ENCODE measurements at regions not wholly inside any gene's neighbourhood (a gene's known extent, or its start where the extent isn't known, plus 50 kb on each side); places are given as distances from the start of the nearest gene placed in this dataset.
"Not testable (repeated sequence)": the region's sequence is repeated elsewhere in the genome, so short reads cannot be mapped to it uniquely, and the experiment has no call there.

DNA sequence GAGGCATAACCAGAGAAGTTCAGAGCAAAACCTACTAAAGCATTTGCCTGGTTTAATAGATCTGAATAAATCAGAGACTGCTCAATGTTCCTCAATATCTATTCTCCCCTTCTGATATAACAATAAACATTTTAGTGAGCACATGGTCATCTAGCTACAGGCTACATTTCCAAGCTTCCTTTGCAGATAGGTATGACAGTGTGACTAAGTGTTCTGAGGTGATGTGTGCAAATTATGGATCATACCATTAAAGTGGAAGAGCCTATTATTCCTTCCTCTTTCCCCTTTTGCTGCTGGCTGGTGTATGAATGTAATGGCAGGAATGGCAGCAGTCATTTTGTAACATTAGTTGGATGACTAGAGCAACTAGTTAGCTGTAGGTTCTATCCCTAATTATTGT lies 285.8 kb upstream of the RASA1 start:
- DNase-seq, result no peak

DNA sequence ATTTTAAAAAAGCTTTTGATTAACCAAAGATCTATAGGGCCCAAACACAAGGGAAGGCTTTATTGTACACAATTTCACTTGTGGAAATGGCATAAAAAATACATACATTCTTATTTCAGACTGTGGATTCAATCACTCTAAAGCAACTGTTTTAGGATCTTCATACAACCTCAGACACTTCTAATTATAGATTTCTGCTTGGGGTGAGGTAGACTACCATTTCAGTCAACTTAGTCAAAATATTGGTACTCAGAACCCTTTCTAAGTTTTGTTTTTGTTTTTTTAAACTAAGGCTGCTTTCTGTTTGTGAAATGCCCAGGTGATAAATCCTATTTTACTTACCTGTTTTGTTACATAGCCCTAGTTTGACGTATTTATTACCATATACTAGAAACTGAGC lies 284.5 kb upstream of the RASA1 start:
- no peak for DNase-seq

DNA sequence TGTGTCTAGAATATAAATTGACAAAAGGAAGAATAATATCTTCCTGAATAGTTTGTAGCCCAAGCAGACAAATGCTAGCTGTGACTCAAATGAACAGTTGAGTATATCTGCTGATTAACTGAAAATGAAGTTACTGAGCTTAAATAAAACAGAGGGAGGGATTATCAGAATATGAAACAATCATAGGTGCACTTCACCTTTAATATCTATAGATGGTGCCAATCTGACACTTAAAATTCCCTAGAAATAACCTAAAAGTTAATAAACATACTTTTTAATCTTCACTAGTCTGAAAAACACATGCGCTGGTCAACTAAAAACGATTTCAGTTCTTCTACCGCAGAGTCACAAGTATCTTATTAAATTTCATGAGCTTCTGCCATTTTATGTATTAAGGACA lies 280.8 kb upstream of the RASA1 start:
- DNase-seq, result peak in 1 of 2 experiments; percentile 28

DNA sequence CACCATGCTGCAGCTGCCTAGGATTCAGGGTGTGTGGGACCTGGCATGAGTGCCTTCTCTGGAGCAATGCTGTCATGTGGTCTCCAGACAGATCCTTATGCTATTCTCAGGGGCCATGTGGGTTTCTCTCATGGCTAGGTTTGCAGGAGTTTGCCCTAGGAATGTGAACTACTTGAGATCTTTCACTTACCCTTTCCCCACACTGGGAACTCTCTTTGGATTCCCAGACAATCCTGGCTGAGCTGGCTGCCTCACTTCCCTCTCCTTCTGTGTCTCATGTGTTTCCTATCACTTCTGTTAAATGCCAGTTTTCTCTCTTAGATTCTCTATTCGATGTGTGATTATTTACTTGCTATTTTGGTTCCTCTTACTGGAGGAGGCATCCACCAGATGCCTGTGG lies 270.2 kb upstream of the RASA1 start:
- no peak for DNase-seq

DNA sequence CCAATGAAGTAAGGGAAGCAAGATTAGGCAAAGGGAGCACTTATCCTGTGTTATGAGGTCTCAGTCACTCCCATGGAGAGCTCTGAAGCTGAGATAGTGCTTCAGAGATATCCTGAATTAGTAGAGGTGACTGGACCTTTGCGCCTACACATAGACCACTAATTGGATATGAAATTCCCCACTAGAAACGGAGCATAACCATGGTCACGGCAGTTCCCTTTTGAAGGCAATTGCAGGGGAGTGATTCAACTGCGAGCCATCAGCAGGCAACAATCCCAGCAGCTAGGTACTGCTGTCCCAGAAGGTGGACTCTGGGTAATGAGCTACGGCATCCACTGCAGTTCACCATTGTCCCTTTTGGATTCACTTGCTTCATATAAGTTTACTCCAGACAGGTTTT lies 267.7 kb upstream of the RASA1 start:
- DNase-seq, result no peak

DNA sequence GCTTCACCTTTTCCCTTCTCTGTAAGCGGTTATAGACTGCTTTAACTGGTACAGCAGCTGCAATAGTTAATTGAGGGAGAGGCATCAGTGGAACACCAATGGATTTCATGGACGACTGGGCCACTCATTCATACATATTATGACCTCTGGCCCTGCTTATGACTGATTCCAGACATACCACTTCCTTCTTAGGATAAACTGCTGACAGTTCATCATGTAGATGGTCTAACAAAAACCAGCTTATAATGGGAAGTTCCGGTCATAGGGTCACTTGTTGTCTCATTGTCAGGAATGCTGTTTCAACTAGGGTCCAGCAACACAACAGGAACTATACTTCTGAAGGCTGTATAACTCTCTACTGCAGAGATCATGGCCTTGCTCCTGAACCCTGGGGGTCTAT lies 265.2 kb upstream of the RASA1 start:
- DNase-seq, result no peak

DNA sequence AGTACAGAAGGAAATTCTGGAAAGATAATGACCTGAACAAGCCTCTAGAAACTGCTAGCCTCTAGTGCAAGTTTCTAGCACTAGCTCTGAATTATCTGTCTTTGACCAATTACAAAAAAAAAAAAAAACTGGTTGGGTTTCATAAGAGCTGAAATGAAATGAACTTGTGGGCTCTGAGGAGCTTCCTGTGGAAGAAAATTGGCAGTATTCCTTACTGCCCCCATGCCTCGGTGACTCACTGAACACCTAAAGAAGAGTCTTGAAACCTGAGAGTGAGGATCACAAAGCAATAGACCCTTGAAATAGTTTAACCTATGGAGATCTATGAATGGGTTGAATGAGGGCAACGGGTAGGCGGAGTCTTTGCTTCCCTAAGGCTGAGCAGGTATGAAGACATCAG lies 263.6 kb upstream of the RASA1 start:
- DNase-seq, result peak in 1 of 2 experiments; percentile 5

DNA sequence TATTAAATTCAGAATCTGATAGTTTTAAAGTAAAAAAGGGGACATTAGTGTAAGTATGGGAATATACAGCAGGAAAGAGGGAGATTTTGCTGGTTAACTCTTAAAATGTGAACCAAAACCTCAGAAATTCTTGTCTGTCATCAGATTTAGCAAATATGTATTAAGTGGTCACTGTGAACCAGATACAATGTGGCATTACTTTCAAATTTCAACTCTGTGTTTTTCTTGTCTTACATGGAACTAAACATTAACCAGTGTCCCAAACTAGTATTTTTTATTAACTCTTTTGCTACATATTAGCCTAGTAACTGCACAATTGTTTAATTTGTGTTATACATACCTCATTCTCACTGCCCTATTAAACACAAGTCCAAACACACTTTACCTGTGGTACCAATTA lies 259.9 kb upstream of the RASA1 start:
- DNase-seq, result no peak

DNA sequence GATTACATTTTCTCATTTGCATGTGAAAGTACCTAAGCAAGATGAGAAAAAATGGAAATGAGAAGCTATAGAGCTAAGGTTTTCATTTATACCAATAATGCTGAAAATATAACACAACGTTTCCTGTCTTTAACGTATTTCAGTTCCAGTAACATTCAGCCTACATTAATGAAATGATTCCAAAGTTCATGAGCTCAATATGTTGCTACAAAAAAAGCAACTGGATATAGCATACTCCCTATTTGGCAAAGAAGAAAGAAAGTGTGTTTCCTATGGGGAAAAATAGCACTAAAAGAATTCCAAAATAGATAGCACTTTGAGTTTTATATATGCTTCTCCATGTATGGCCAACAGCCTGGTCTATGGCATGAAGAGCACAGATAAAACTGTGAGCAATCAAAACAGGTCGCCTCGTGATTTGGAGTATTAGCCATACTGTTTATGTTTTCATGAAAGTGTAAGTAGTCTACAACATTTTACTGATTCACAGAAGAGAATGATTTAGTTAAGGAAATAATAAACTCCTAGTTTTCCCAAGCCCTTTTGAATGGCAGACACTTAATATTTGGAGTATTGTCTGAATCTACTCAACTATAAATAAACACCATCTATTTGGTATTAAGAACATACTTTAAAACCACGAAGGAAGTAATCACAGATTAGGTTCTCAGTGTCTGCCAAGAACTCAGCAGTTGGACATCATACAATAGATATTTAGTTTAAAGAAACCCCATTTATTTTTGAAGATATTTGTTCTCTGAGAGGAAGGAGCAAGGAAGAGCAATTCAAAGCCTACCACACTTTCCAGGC lies 258.7 kb upstream of the RASA1 start:
- DNase-seq, result no peak

DNA sequence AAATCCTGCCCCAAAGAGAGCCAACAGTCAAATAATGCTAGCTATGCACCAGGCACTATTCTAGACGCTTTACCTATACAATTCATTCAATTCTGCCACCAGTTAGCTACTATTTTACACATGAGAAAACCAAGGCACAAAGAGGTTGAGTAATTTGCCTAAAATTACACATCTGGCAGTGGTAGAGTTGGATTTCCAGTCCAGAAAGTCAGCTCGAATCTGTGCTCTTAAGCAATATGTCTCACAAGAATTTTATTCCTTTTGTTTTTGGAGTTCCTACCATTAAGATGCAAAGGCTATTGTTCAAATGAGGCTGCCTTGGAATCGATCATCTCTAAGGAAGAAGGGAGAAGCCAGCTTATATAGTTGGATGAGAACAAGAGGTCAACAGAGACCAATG lies 256.9 kb upstream of the RASA1 start:
- no peak for DNase-seq

DNA sequence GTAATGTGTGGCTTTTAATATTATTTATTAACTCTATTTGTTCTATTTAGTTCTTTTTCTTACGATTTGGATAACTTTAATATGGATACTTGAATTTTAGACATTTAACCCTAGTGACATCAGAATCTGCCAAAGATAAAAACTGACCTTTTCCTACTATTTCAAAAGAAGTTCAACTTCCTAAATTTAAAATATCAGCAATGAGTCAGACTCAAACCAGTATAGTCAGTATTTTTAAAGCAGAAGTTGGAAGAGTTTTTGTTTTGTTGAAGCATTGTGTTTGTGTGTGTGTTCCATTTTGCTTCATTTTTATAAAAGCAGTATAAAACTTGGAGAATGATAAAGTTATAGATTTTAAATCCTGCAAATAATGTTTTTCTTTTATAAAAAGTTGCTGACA lies 251.8 kb upstream of the RASA1 start:
- peak; percentile 84 to 87 for DNase-seq

DNA sequence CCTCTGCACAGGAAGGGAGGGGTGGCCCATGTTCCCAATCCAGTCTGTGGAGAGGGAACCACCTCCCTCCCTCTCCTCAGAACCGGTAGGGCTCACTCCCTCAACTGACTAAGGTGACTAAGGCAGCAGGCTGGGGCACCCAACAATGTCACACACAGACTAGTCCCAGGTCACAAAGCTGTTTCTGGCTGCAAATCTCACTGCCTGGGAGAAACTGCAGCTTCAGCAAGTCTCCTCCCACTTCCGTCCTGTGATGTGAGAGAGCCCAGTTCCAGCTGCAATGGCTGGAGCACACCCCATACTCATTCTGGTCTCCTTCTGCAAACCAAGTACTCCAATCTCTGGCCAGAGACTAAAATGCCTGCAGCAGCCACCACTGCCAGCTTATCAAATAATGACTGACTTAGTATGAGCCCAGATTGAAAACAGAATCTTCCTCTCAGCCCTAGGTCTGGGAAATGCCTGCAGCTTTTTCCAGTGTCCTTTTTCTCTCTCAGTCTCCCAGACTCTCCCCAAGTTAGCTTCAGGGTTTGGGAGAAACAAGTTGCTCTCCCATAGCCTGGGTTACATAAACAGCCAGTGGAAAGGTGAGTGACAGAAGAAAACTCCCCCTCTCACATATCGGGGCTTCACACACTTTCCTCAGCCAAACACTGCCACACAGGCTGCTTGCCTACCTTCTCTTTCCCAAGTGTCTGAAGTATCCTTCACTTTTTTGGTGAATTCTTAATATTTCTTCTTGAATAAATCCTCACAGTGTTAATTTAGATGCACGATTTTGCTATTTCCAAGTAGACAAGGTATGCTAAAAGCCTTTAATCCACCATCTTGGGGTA lies 247.4 kb upstream of the RASA1 start:
- DNase-seq, result no peak

DNA sequence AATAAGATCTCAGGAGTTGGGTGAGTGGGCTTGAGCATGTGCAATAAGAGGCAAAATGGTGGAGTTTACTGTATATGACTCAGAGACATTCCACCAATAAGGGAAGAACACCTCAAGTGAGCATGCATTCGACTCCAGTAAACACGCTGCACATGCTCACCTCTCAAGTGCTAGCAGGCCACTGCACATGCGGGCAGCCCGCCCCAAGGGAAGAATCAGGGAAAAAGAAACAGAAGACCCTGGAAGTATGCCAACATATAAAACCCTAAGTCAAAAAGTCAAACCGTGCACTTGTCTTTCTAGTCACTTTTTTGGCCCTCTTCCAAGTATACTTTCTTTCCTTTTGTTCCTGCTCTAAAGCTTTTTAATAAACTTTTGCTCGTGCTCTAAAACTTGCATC lies 245.3 kb upstream of the RASA1 start:
- no peak for DNase-seq

DNA sequence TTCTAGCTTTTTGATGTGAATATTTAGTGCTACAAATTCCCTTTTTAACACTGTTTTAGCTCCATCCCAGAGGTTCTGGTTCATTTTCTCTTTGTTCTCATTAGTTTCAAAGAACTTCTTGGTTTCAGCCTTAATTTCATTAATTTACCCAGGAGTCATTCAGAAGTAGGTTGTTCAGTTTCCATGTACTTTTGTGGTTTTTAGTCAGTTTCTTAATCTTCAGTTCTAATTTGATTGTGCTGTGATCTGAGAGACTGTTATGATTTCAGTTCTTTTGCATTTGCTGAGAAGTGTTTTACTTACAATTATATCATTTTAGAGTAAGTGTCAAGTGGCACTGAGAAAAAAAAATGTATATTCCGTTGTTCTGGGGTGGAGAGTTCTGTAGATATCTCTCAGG lies 240.1 kb upstream of the RASA1 start:
- no peak for DNase-seq

DNA sequence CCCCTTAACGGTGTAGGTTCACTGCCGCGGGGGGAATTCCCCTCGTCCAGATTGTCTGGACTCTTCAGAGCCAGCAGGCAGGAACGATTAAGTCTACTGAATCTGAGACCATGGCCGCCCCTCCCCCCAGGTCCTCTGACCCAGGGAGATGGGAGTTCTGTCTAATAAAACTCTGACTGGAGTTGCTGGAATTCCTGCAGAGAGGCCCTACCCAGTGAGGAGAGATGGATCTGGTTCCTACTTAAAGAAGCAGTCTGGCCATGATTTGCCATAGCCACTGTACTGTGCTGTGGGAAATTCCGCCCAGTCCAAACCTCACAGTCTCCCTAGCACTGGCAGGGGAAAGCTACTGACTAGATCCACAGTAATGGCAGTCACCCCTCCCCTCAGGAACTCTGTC lies 237.7 kb upstream of the RASA1 start:
- no peak for DNase-seq

DNA sequence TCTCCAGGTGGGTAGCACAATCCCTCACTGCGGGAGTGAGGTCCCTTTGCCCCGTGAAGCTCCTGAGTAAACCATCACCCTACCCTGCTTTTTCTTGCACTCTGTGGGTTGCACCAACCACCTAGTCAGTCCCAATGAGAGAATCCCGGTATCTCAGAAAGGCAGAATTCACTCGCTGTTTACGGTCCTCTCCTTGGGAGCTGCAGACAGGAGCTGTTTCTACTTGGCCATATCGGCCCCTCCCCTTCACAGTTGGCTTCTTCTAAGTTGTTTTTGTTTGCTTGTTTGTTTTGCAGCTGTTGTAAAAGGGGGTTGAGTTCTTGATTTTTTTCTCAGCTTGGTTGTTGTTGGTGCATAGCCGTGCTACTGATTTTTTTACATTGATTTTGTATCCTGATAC lies 237.0 kb upstream of the RASA1 start:
- no peak for DNase-seq

DNA sequence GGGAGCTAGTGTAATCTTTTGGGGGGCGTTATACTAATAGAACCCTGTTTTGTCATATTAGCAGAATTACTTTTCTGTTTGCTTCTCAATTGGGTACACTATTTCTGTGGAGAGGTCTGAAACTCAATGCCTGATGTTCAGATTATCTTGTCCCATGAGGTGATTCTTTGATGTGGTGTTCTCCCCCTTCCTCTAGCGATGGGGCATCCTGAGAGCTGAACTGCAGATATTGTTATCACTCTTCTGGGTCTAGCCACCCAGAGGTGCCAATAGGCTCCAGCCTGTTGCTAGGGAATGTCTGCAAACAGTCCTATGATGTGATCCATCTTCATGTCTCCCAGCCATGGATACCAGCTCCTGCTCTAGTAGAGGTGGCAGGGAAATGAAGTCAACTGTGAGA lies 233.1 kb upstream of the RASA1 start:
- no peak for DNase-seq

DNA sequence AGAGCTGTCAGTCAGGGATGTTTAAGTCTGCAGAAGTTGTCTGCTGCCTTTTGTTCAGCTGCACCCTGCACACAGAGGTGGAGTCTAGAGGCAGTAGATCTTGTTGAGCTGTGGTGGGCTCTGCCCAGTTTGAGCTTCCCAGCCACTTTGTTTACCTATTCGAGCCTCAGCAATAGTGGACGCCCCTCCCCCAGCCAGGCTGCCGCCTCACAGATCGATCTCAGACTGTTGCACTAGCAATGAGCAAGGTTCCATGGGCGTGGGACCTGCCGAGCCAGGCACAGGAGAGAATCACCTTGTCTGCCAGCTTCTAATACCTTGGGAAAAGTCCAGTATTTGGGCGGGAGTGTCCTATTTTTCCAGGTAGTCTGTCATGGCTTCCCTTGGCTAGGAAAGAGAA lies 225.1 kb upstream of the RASA1 start:
- no peak for DNase-seq

DNA sequence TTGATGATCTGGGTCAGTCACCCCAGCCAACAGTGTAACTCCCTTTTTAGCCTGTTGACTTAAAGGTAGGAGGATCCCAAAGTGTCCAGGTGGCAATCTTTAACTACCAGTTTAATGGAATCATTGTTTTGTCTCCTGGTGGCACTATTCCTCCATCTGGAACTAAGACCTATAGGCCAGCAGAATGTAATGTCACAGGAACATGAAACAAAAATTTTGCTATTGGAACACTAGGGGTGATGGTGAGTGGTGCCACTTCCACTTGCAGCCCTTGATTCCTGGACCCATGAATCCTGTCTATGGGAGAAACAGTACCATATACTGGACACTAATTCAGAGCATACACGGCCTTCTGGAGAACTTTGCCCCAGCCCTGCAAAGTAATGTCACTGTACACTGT lies 219.5 kb upstream of the RASA1 start:
- DNase-seq, result no peak

DNA sequence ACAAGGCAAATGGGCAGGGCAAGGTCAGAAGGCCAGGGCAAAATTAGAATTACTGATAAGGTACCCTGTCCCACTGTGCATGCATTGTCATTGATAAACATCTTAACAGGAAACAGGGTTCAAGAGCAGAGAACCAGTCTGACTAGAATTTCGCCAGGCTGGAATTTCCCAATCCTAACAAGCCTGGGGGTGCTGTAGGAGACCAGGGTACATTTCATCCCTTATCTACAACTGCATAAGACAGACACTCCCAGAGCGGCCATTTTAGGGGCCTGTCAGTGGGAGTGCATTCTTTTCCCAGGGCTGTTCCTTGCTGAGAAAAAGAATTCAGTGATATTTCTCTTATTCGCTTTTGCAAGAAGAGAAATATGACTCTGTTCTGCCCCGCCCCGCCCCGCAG lies 218.7 kb upstream of the RASA1 start:
- not testable (repeated sequence) for DNase-seq

DNA sequence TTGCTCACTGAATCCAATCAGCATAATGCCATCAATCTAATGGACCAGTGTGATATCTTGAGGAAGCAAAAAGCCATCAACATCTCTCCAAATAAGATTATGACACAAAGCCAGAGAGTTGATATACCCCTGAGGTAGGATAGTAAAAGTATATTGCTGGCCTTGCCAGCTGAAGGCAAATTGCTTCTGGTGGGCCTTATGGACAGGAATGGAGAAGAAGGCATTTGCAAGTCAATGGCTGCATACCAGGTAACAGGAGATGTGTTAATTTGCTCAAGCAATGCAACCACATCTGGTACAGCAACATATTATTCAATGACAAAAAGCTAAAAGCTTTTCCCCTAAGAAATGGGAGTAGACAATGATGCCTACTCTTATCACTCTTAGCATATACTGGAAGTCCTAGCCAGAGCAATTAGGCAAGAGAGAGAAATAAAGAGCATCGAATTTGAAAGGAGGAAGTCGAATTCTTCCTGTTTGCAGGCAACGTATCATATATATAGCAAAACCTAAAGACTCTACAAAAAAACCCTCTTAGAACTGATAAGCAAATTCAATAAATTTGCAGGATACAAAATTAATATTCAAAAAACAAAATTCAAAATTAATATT lies 216.1 kb upstream of the RASA1 start:
- peak; percentile 56 to 62 for DNase-seq

DNA sequence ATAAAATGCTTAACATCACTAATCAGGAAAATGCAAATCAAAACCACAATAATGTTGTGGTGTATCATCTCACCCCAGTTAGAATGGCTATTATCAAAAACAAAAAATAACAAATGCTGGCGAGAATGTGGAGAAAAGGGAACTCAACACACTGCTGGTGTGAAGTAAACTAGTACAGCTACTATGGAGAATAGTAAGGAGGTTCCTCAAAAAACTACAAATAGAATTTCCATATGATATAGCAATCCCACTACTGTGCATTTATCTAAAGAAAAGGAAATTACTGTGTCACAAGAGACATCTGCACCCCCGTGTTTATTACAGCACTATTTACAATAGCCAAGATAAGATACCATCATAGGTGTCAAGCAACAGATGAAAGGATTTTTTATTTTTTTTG lies 214.5 kb upstream of the RASA1 start:
- DNase-seq, result no peak

DNA sequence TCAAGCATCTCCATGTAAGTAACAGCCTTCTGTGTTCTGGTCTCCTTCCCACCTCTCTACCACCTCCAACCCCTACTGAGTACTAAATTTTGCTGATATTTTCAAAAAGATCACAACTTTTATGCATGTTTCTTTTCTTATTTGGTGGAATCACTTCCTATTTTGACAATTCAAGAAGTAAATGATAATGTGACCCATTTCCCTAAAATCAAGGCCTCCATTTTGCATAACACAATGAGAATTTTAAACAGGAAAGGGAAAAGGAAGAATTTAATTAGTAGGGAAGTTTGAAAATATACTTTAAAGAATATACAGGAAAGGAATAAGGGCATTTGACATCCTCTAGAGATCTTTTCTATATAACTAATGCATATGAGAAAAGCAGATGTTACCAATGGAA lies 212.9 kb upstream of the RASA1 start:
- no peak for DNase-seq

DNA sequence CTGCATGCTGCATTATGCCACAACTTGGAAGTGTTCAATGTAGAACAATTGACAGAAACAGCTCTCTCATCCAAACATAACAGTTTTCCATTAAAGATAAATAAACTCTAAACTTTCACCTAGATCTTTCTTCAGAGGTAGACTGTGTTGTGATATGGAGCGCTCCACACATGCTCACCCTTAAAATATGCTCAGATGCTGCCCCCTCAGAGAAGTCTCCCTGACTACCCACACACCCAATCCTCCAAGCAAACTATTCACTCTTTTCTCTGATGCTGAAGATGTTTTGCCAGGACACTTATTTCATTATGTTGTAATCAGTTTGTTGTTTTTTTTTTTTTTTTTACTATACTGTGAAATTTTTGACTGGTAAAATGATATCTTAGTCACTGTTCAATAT lies 206.6 kb upstream of the RASA1 start:
- DNase-seq, result no peak

Data from AML-193 (cell line).